Right lobe of liver (tissue), 4 donors: ENCODE measurements at regions not wholly inside any gene's neighbourhood (a gene's known extent, or its start where the extent isn't known, plus 50 kb on each side); places are given as distances from the start of the nearest gene placed in this dataset.

Experiments
- CTCF ChIP-seq, 4 donors: fragments of 200-600 bp in 3 of 4; fragments of 450-650 bp in 1 of 4; IDR thresholded peaks; one replicate each; pipeline versions ENCODE4 v1.5.1 to v1.8.0; 2016 to 2022; ENCODE audit warnings: antibody characterized with exemption in 4 of 4, mild to moderate bottlenecking in 2 of 4
- POLR2A ChIP-seq: fragments of 450-650 bp; IDR thresholded peaks from one replicate; pipeline ENCODE4 v1.6.1; 2017; ENCODE audit warnings: antibody characterized with exemption, mild to moderate bottlenecking
- donor health status: DM: no; HTN: no; CAD: no.
- donor health status: DM: no; HTN: no; CAD: no.
- donor health status: DM: no; HTN: yes; CAD: no.

DNA sequence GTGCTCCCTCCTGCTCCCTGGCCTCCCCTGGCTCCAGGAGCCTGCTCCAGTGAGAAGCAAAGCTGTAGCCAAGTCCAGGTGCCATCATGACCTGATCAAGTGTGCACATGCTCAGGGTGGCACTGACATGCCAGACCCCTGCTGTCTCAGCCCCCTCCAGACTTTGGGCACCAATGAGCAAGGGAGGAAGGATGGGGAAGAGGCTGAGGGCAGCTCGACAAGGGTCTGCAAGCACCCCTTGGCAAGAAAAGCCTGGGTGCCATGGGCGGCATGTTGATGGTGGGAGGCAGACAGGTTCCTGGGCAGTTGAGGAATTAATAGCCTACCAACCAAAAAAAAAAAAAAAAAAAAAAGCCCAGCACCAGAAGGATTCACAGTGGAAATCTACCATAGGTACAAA lies 942.6 kb upstream of the PRMT6 start:
- TF ChIP-seq POLR2A = no peak
- no peak for TF ChIP-seq CTCF (IDR thresholded peaks at IDR 0.05)
